HepG2 (cell line): ENCODE measurements at regions not wholly inside any gene's neighbourhood (a gene's known extent, or its start where the extent isn't known, plus 50 kb on each side); places are given as distances from the start of the nearest gene placed in this dataset.

Source experiments
- ATAC-seq: fragments of 200-7000 bp; cut with Tn5 transposase; 3 replicates; pipeline ENCODE4 v1.9.1; 2020; ENCODE audit warnings: mild to moderate bottlenecking, moderate library complexity
- BruUV-seq: library from RNA; stranded (reverse); fragments of 400-500 nt; replicated peaks from 2 replicates; lab custom pipeline; 2021; lab: Mats Ljungman, UMichigan
- CTCF ChIA-PET: fragments of 300-600 bp; formaldehyde crosslinking; extraction: SDS; loops from one replicate; lab custom pipeline; 2021; ENCODE audit warnings: low total read pairs, inconsistent platforms, low intra/inter-chr PET ratio; lab: Yijun Ruan, JAX
- POLR2A ChIA-PET: fragments of 350-600 bp; sonication (Branson Sonifier 250); formaldehyde crosslinking; loops from one replicate; lab custom pipeline; 2020; ENCODE audit warnings: antibody characterized with exemption, inconsistent platforms; lab: Yijun Ruan, JAX
- DNase-seq: peaks from one replicate; pipeline ENCODE4 v3.0.0-alpha.2; 2015; ENCODE audit warnings: low spot score
- FAIRE-seq: peaks from 3 replicates; lab custom pipeline; 2011; peaks lifted over from hg19 to GRCh38; lab: Jason Lieb, UNC
- H2AFZ ChIP-seq: one replicate; pipeline ENCODE4 v1.6.1; 2011; ENCODE audit warnings: low read length, inconsistent platforms
- H3K27ac ChIP-seq: fragments of 300-600 bp; 3 replicates; pipeline ENCODE4 v1.8.0; 2011; ENCODE audit warnings: mixed run types, mild to moderate bottlenecking, mixed read lengths, low read length, inconsistent platforms; ENCODE audit not compliant: insufficient read depth; ENCODE audit errors: extremely low read length
- H3K27me3 ChIP-seq, 2 experiments: fragments of 200-600 bp in 1 of 2; 2 replicates in 1 of 2; 3 replicates in 1 of 2; pipeline versions ENCODE4 v1.6.0 to v1.8.0; 2011; ENCODE audit warnings: low read length in 2 of 2, mild to moderate bottlenecking in 2 of 2, moderate library complexity in 2 of 2, inconsistent platforms in 1 of 2; ENCODE audit not compliant: insufficient read depth in 2 of 2, control insufficient read depth in 1 of 2
- H3K36me3 ChIP-seq, 2 experiments: fragments of 200-600 bp in 1 of 2; replicated peaks in 1 of 2; 2 replicates in 1 of 2; 3 replicates in 1 of 2; pipeline versions ENCODE4 v1.5.1 to v1.8.0; 2011; ENCODE audit warnings: low read length in 2 of 2, inconsistent platforms in 1 of 2; ENCODE audit not compliant: insufficient read depth in 2 of 2, control insufficient read depth in 1 of 2
- H3K4me1 ChIP-seq: 2 replicates; pipeline ENCODE4 v1.5.1; 2012; ENCODE audit warnings: low read length, inconsistent platforms; ENCODE audit not compliant: insufficient read depth
- H3K4me2 ChIP-seq: 2 replicates; pipeline ENCODE4 v1.6.0; 2011; ENCODE audit warnings: low read depth, low read length, inconsistent platforms
- H3K4me3 ChIP-seq, 3 experiments: fragments of 200-600 bp in 1 of 3; sonication (generic), shearing (Covaris generic) in 1 of 3; replicated peaks in 1 of 3; 2 replicates each; pipeline ENCODE4 v1.5.1; 2011 to 2016; ENCODE audit warnings: low read length in 3 of 3, inconsistent platforms in 2 of 3, low read depth in 2 of 3, mild to moderate bottlenecking in 2 of 3, control low read depth in 1 of 3, mixed read lengths in 1 of 3; ENCODE audit not compliant: insufficient read depth in 1 of 3
- H3K79me2 ChIP-seq: one replicate; pipeline ENCODE4 v1.6.1; 2011; ENCODE audit warnings: low read length, inconsistent platforms; ENCODE audit not compliant: insufficient read depth
- H3K9ac ChIP-seq: 2 replicates; pipeline ENCODE4 v1.6.0; 2011; ENCODE audit warnings: mild to moderate bottlenecking, low read depth, low read length, inconsistent platforms; ENCODE audit not compliant: insufficient read depth
- H3K9me3 ChIP-seq: 2 replicates; pipeline ENCODE4 v1.5.1; 2012; ENCODE audit warnings: mild to moderate bottlenecking, low read length
- H4K20me1 ChIP-seq: 2 replicates; pipeline ENCODE4 v1.6.0; 2011; ENCODE audit warnings: inconsistent platforms, mild to moderate bottlenecking, low read length, moderate library complexity; ENCODE audit not compliant: insufficient read depth
- CEBPB ChIP-seq: IDR thresholded peaks from 2 replicates; pipeline ENCODE4 v1.6.1; 2011; ENCODE audit warnings: low read depth, low read length, improper control_type of control experiment, borderline replicate concordance
- DNMT1 ChIP-seq: sonication (generic); formaldehyde crosslinking; IDR thresholded peaks from 2 replicates; pipeline ENCODE4 v1.5.1; 2020; ENCODE audit warnings: mild to moderate bottlenecking, missing genetic modification reagents
- HNRNPL ChIP-seq: fragments of 200-400 bp; formaldehyde crosslinking; IDR thresholded peaks from 2 replicates; pipeline ENCODE4 v1.6.1; 2017; ENCODE audit warnings: mild to moderate bottlenecking, low read depth, low read length
- NFRKB ChIP-seq: fragments of 450-650 bp; IDR thresholded peaks from 2 replicates; pipeline ENCODE4 v1.6.1; 2017
- POLR2G ChIP-seq: fragments of 200-400 bp; formaldehyde crosslinking; IDR thresholded peaks from 2 replicates; pipeline ENCODE4 v1.6.1; 2018; ENCODE audit warnings: mild to moderate bottlenecking, low read depth, low read length, moderate library complexity
- PRDM10 ChIP-seq: sonication (generic); formaldehyde crosslinking; IDR thresholded peaks from 2 replicates; pipeline ENCODE4 v1.4.0; 2020; ENCODE audit warnings: low read depth, missing genetic modification reagents
- ZNF589 ChIP-seq: sonication (generic); formaldehyde crosslinking; conservative IDR thresholded peaks from 2 replicates; pipeline ENCODE4 v1.8.0; 2022; ENCODE audit warnings: mild to moderate bottlenecking, moderate library complexity, missing genetic modification reagents
- WGBS: methylation state at CpG from one replicate; pipeline ENCODE4 v1.1.6; 2017; ENCODE audit warnings: low lambda C conversion rate; 5-methylcytosine and 5-hydroxymethylcytosine counted together
- in situ Hi-C: cut with HindIII; loops from 2 replicates; pipeline ENCODE4 v1.10.0; 2017; ENCODE audit warnings: low pct_unique_long_range_greater_than_20kb; ENCODE audit not compliant: extremely low pct_ligation_motif_present
- intact Hi-C: fragments of 100-400 bp; cut with micrococcal nuclease; formaldehyde crosslinking; loops from one replicate; pipeline ENCODE4 v1.10.0; 2022; ENCODE audit not compliant: unreplicated experiment

GRCh38 chr15:62278534-62278933, 113.4 kb upstream of the C2CD4B start:
- no peaks in the 10 kb centered on the region for H3K9me3 ChIP-seq
- H3K79me2 ChIP-seq = no peaks in the 10 kb centered on the region
- WGBS = 33% methylated on average over 4 of the region's 4 CpGs
- H3K4me3 ChIP-seq = no peak overlapping the region
- ATAC-seq (no peak), DNase-seq (no peak), FAIRE-seq (no peak)
- intact Hi-C loops (no loop called here), in situ Hi-C loops (no loop called here)
- H2AFZ ChIP-seq = no peak overlapping the region
- CTCF ChIA-PET = no interaction called here
- peaks cover 0 to 21% of the 10 kb centered on the region in 2 experiments; a peak in 1 of 5 replicates for H3K27me3 ChIP-seq
- no peaks in the 10 kb centered on the region for H4K20me1 ChIP-seq
- TF ChIP-seq PRDM10 = no peak
- TF ChIP-seq ZNF589 (CRISPR knock-in tag) = no peak
- TF ChIP-seq POLR2G = no peak
- no peak for TF ChIP-seq DNMT1
- no peak for TF ChIP-seq HNRNPL
- TF ChIP-seq NFRKB = no peak
- no peak for TF ChIP-seq CEBPB
- no TSS peak for BruUV-seq
- POLR2A ChIA-PET = no interaction called here
- H3K36me3 ChIP-seq = no peaks in the 10 kb centered on the region
- no peak overlapping the region for H3K4me2 ChIP-seq
- no peak overlapping the region for H3K27ac ChIP-seq
- no peak overlapping the region for H3K9ac ChIP-seq
- no peaks in the 10 kb centered on the region for H3K4me1 ChIP-seq
